GM12875 (cell line): ENCODE measurements at regions not wholly inside any gene's neighbourhood (a gene's known extent, or its start where the extent isn't known, plus 50 kb on each side); places are given as distances from the start of the nearest gene placed in this dataset.

Experiments
- H3K4me3 ChIP-seq: one replicate; pipeline ENCODE4 v1.5.1; 2011; ENCODE audit warnings: low read depth, low read length, control low read depth
- CTCF ChIP-seq: IDR thresholded peaks from 2 replicates; pipeline ENCODE4 v1.5.1; 2011; ENCODE audit warnings: low read depth, mild to moderate bottlenecking, control low read depth, inconsistent platforms, low read length, moderate library complexity, borderline replicate concordance; ENCODE audit not compliant: insufficient read depth

GRCh38 chr3:76429581-76430177, 610.2 kb upstream of the ROBO2 start:
- no peak for TF ChIP-seq CTCF
- no peak overlapping the region for H3K4me3 ChIP-seq

- H3K4me3 ChIP-seq, result no peak overlapping the region
- TF ChIP-seq CTCF, result no peak
Measured at GRCh38 chr3:76432396-76432795, 607.5 kb upstream of the ROBO2 start.

GRCh38 chr3:76436894-76437293, 603.0 kb upstream of the ROBO2 start:
- TF ChIP-seq CTCF, result no peak
- H3K4me3 ChIP-seq, result no peak overlapping the region

GRCh38 chr3:76438971-76439370, 600.9 kb upstream of the ROBO2 start:
- TF ChIP-seq CTCF, result no peak
- H3K4me3 ChIP-seq, result no peak overlapping the region

- H3K4me3 ChIP-seq, result no peak overlapping the region
- TF ChIP-seq CTCF, result no peak
Measured at GRCh38 chr3:76442374-76442915, 597.5 kb upstream of the ROBO2 start.

GRCh38 chr3:76456322-76456721, 583.6 kb upstream of the ROBO2 start:
- H3K4me3 ChIP-seq, result no peak overlapping the region
- no peak for TF ChIP-seq CTCF

GRCh38 chr3:76463501-76463900, 576.4 kb upstream of the ROBO2 start:
- no peak for TF ChIP-seq CTCF
- no peak overlapping the region for H3K4me3 ChIP-seq
